ENCODE measurements at regions not wholly inside any gene's neighbourhood (a gene's known extent, or its start where the extent isn't known, plus 50 kb on each side); places are given as distances from the start of the nearest gene placed in this dataset.

DNA sequence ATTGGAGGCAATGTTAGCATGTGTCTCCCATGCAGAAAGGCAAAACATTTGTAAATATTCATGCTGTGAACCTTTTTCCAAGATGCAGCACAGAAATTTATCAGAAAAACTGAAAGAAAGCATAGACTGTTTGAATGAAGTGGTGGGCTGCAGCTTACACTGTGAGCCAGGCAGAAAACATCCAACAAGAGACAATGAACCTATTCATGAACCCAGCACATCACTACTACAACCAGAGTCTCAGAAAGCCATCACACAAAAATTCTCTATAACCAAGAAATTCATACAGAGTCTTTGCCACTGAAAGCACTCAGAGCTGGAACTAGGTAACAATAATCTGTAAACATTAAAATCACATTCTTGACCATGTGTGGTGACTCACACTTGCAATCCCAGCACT lies 448.9 kb downstream of the UQCRFS1 start:
- H3K79me2 ChIP-seq (ENCODE audit: insufficient read depth, low read length) = no peaks in the 10 kb centered on the region
- no peak overlapping the region for H3K9ac ChIP-seq (ENCODE audit: low read depth, low read length, poor library complexity, severe bottlenecking)

DNA sequence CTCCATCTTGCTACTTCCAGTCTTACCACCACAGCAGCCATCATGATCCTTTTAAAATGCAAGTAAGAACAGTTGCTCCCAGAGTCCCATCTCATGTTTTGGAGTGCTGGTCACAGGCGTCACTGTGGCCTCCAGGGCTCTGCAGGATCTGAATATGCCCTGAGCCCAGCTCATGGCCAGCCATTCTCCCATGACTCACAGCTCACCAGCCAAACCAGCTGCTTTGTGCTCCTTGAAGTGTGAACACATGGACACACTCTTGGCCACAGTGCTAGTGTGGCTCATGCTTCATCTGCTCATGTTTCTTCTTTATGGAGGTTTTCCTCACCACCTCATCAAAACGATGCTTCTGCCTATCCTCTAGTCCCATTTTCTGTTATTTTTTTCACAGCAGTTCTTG lies 466.5 kb downstream of the UQCRFS1 start:
- Histone ChIP-seq H3K9me3 (ENCODE audit: insufficient read depth, low read depth, low read length) (no peaks in the 10 kb centered on the region), H3K79me2 (ENCODE audit: insufficient read depth, low read length) (no peaks in the 10 kb centered on the region), H2AFZ (ENCODE audit: low read length) (no peak overlapping the region), H3K9me2 (replicated peaks; ENCODE audit: low read depth, low read length) (no peaks in the 10 kb centered on the region), H3K4me3 (ENCODE audit: low read length, poor library complexity, severe bottlenecking) (no peak overlapping the region), H3K9ac (ENCODE audit: low read depth, low read length, poor library complexity, severe bottlenecking) (no peak overlapping the region), H3F3A (ENCODE audit: low read depth) (no peaks in the 10 kb centered on the region), H3K36me3 (ENCODE audit: insufficient read depth, low read length) (no peaks in the 10 kb centered on the region), H3K4me1 (ENCODE audit: insufficient read depth, low read length, poor library complexity, severe bottlenecking) (no peaks in the 10 kb centered on the region), H3K27me3 (ENCODE audit: insufficient read depth, low read length, poor library complexity, severe bottlenecking) (no peaks in the 10 kb centered on the region), H4K20me1 (ENCODE audit: insufficient read depth, low read length, poor library complexity, severe bottlenecking) (no peaks in the 10 kb centered on the region), H3K4me2 (ENCODE audit: low read depth, low read length, poor library complexity, severe bottlenecking) (no peak overlapping the region)
- TF ChIP-seq EZH2phosphoT487 (IDR thresholded peaks at IDR 0.05; ENCODE audit: borderline replicate concordance) = no peak
- TF ChIP-seq, protein P1, sequence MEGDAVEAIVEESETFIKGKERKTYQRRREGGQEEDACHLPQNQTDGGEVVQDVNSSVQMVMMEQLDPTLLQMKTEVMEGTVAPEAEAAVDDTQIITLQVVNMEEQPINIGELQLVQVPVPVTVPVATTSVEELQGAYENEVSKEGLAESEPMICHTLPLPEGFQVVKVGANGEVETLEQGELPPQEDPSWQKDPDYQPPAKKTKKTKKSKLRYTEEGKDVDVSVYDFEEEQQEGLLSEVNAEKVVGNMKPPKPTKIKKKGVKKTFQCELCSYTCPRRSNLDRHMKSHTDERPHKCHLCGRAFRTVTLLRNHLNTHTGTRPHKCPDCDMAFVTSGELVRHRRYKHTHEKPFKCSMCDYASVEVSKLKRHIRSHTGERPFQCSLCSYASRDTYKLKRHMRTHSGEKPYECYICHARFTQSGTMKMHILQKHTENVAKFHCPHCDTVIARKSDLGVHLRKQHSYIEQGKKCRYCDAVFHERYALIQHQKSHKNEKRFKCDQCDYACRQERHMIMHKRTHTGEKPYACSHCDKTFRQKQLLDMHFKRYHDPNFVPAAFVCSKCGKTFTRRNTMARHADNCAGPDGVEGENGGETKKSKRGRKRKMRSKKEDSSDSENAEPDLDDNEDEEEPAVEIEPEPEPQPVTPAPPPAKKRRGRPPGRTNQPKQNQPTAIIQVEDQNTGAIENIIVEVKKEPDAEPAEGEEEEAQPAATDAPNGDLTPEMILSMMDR (conservative IDR thresholded peaks at IDR 0.05; ENCODE audit: low read length) = no peak

More for the DNA sequence above, 448.9 kb downstream of the UQCRFS1 start:
- Histone ChIP-seq H3K4me1 (ENCODE audit: insufficient read depth, low read length, poor library complexity, severe bottlenecking) (no peaks in the 10 kb centered on the region), H3K27me3 (ENCODE audit: insufficient read depth, low read length, poor library complexity, severe bottlenecking) (no peaks in the 10 kb centered on the region), H4K20me1 (ENCODE audit: insufficient read depth, low read length, poor library complexity, severe bottlenecking) (no peaks in the 10 kb centered on the region), H3K9me3 (ENCODE audit: insufficient read depth, low read depth, low read length) (peaks cover 5% of the 10 kb centered on the region; the same call in 1 of the 2 replicates), H3F3A (ENCODE audit: low read depth) (no peaks in the 10 kb centered on the region), H3K4me3 (ENCODE audit: low read length, poor library complexity, severe bottlenecking) (no peak overlapping the region), H3K4me2 (ENCODE audit: low read depth, low read length, poor library complexity, severe bottlenecking) (no peak overlapping the region), H2AFZ (ENCODE audit: low read length) (no peak overlapping the region), H3K36me3 (ENCODE audit: insufficient read depth, low read length) (no peaks in the 10 kb centered on the region), H3K9me2 (replicated peaks; ENCODE audit: low read depth, low read length) (no peaks in the 10 kb centered on the region)
- TF ChIP-seq EZH2phosphoT487 (IDR thresholded peaks at IDR 0.05; ENCODE audit: borderline replicate concordance) = no peak
- TF ChIP-seq, protein P1 (conservative IDR thresholded peaks at IDR 0.05; ENCODE audit: low read length) = no peak

- no peak overlapping the region for H3K4me3 ChIP-seq (ENCODE audit: low read length, poor library complexity, severe bottlenecking)
- H3F3A ChIP-seq (ENCODE audit: low read depth) = no peaks in the 10 kb centered on the region
- H3K4me2 ChIP-seq (ENCODE audit: low read depth, low read length, poor library complexity, severe bottlenecking) = no peak overlapping the region
- H3K4me1 ChIP-seq (ENCODE audit: insufficient read depth, low read length, poor library complexity, severe bottlenecking) = no peaks in the 10 kb centered on the region
- no peaks in the 10 kb centered on the region for H4K20me1 ChIP-seq (ENCODE audit: insufficient read depth, low read length, poor library complexity, severe bottlenecking)
- no peaks in the 10 kb centered on the region for H3K27me3 ChIP-seq (ENCODE audit: insufficient read depth, low read length, poor library complexity, severe bottlenecking)
- H3K9me2 ChIP-seq (replicated peaks; ENCODE audit: low read depth, low read length) = no peaks in the 10 kb centered on the region
- H3K9me3 ChIP-seq (ENCODE audit: insufficient read depth, low read depth, low read length) = no peaks in the 10 kb centered on the region
- H3K9ac ChIP-seq (ENCODE audit: low read depth, low read length, poor library complexity, severe bottlenecking) = no peak overlapping the region
- H3K79me2 ChIP-seq (ENCODE audit: insufficient read depth, low read length) = no peaks in the 10 kb centered on the region
- no peaks in the 10 kb centered on the region for H3K36me3 ChIP-seq (ENCODE audit: insufficient read depth, low read length)
- H2AFZ ChIP-seq (ENCODE audit: low read length) = no peak overlapping the region
- TF ChIP-seq, protein P1 (conservative IDR thresholded peaks at IDR 0.05; ENCODE audit: low read length) = no peak
- no peak for TF ChIP-seq EZH2phosphoT487 (IDR thresholded peaks at IDR 0.05; ENCODE audit: borderline replicate concordance)
Observed at GRCh38 chr19:28744943-28745342, 468.0 kb downstream of the UQCRFS1 start.

All from Loucy (cell line).